ENCODE measurements at regions not wholly inside any gene's neighbourhood (a gene's known extent, or its start where the extent isn't known, plus 50 kb on each side); places are given as distances from the start of the nearest gene placed in this dataset.

GRCh38 chr13:62678039-62678438 is 1262.4 kb upstream of the PCDH20 start:
- TF ChIP-seq CTCF (IDR thresholded peaks at IDR 0.05; ENCODE audit: poor library complexity) (no peak), EZH2 (IDR thresholded peaks at IDR 0.05; ENCODE audit: borderline replicate concordance) (no peak), EZH2phosphoT487 (IDR thresholded peaks at IDR 0.05; ENCODE audit: low read depth, severe bottlenecking, unreplicated experiment) (no peak)

All from hepatocyte (in vitro differentiated cells).